CD14-positive monocyte (primary cell): ENCODE measurements at regions not wholly inside any gene's neighbourhood (a gene's known extent, or its start where the extent isn't known, plus 50 kb on each side); places are given as distances from the start of the nearest gene placed in this dataset.

Experiments used
- DNase-seq, 3 donors: peaks; one replicate each; pipeline ENCODE4 v3.0.0-alpha.2; 2011 to 2022
- H2AFZ ChIP-seq: 2 replicates; pipeline ENCODE4 v1.6.0; 2012; ENCODE audit warnings: mild to moderate bottlenecking, low read depth, low read length, inconsistent platforms; ENCODE audit not compliant: insufficient read depth, poor library complexity, severe bottlenecking
- H3K27ac ChIP-seq, 2 donors: 1 replicate in 1 of 2; 2 replicates in 1 of 2; pipeline ENCODE4 v1.5.1; 2012 to 2013; ENCODE audit warnings: low read length in 2 of 2, control low read depth in 1 of 2, inconsistent platforms in 1 of 2, low read depth in 1 of 2, mild to moderate bottlenecking in 1 of 2
- H3K27me3 ChIP-seq, 2 donors: one replicate each; pipeline versions ENCODE4 v1.6.0 to v1.6.1; 2011 to 2013; ENCODE audit warnings: low read length in 2 of 2; ENCODE audit not compliant: control insufficient read depth in 2 of 2, insufficient read depth in 2 of 2
- H3K36me3 ChIP-seq, 2 donors: replicated peaks in 1 of 2; 1 replicate in 1 of 2; 2 replicates in 1 of 2; pipeline versions ENCODE4 v1.5.1 to v1.6.1; 2012 to 2013; ENCODE audit warnings: low read length in 2 of 2, control low read depth in 1 of 2, inconsistent platforms in 1 of 2, mild to moderate bottlenecking in 1 of 2; ENCODE audit not compliant: insufficient read depth in 2 of 2, control insufficient read depth in 1 of 2
- H3K4me1 ChIP-seq, 2 donors: 1 replicate in 1 of 2; 2 replicates in 1 of 2; pipeline versions ENCODE4 v1.5.1 to v1.6.1; 2012 to 2013; ENCODE audit warnings: low read length in 2 of 2, control low read depth in 1 of 2, inconsistent platforms in 1 of 2, mild to moderate bottlenecking in 1 of 2, moderate library complexity in 1 of 2; ENCODE audit not compliant: insufficient read depth in 2 of 2, control insufficient read depth in 1 of 2
- H3K4me2 ChIP-seq: replicated peaks from 2 replicates; pipeline ENCODE3; 2012; ENCODE audit warnings: low read length, moderate library complexity, mild to moderate bottlenecking; ENCODE audit not compliant: poor library complexity, severe bottlenecking; ENCODE audit errors: extremely low read depth
- H3K4me3 ChIP-seq, 3 experiments: fragments of 200-600 bp in 1 of 3; sonication (generic) in 1 of 3; replicated peaks in 1 of 3; 1 replicate in 2 of 3; 2 replicates in 1 of 3; pipeline ENCODE4 v1.5.1; 2011 to 2013; ENCODE audit warnings: low read length in 3 of 3, mild to moderate bottlenecking in 3 of 3, control low read depth in 2 of 3, low read depth in 2 of 3, inconsistent platforms in 1 of 3, moderate library complexity in 1 of 3
- H3K79me2 ChIP-seq: 2 replicates; pipeline ENCODE4 v1.6.0; 2012; ENCODE audit warnings: mild to moderate bottlenecking, control low read depth, inconsistent platforms, low read length, moderate library complexity; ENCODE audit not compliant: insufficient read depth
- H3K9ac ChIP-seq: 2 replicates; pipeline ENCODE4 v1.6.0; 2017; ENCODE audit warnings: low read length, mild to moderate bottlenecking; ENCODE audit not compliant: insufficient read depth, poor library complexity, severe bottlenecking
- H3K9me3 ChIP-seq, 2 donors: replicated peaks in 1 of 2; 1 replicate in 1 of 2; 2 replicates in 1 of 2; pipeline versions ENCODE4 v1.5.1 to v1.6.1; 2012 to 2013; ENCODE audit warnings: low read length in 2 of 2, control low read depth in 1 of 2; ENCODE audit not compliant: control insufficient read depth in 1 of 2, insufficient read depth in 1 of 2
- H4K20me1 ChIP-seq: 2 replicates; pipeline ENCODE4 v1.6.0; 2012; ENCODE audit warnings: mild to moderate bottlenecking, low read length, control low read depth, moderate library complexity; ENCODE audit not compliant: insufficient read depth
- H3K27ac Mint-ChIP-seq, 7 donors: one replicate each; pipeline ENCODE4 v1.8.0; 2020; ENCODE audit warnings: mild to moderate bottlenecking in 7 of 7, mixed read lengths in 7 of 7, moderate library complexity in 6 of 7, inconsistent platforms in 2 of 7
- H3K27me3 Mint-ChIP-seq, 3 donors: one replicate each; pipeline ENCODE4 v1.8.0; 2021 to 2022; ENCODE audit warnings: low read depth in 3 of 3, mild to moderate bottlenecking in 3 of 3, mixed read lengths in 3 of 3, moderate library complexity in 3 of 3, inconsistent platforms in 1 of 3
- H3K36me3 Mint-ChIP-seq, 2 donors: one replicate each; pipeline ENCODE4 v1.8.0; 2020; ENCODE audit warnings: mixed read lengths in 2 of 2, inconsistent platforms in 1 of 2, mild to moderate bottlenecking in 1 of 2
- H3K4me1 Mint-ChIP-seq: one replicate; pipeline ENCODE4 v1.8.0; 2020; ENCODE audit warnings: mild to moderate bottlenecking, mixed read lengths
- H3K4me3 Mint-ChIP-seq, 2 donors: one replicate each; pipeline ENCODE4 v1.8.0; 2020; ENCODE audit warnings: mild to moderate bottlenecking in 2 of 2, mixed read lengths in 2 of 2, moderate library complexity in 1 of 2
- H3K9me3 Mint-ChIP-seq, 7 donors: one replicate each; pipeline ENCODE4 v1.8.0; 2020 to 2022; ENCODE audit warnings: mixed read lengths in 7 of 7, mild to moderate bottlenecking in 6 of 7, moderate library complexity in 6 of 7, inconsistent platforms in 2 of 7
- WGBS: methylation state at CpG from one replicate; pipeline ENCODE4 v1.1.5; 2013; ENCODE audit warnings: missing lambda C conversion rate; ENCODE audit not compliant: insufficient coverage; 5-methylcytosine and 5-hydroxymethylcytosine counted together
- intact Hi-C, 2 donors: fragments of 100-400 bp; cut with micrococcal nuclease; formaldehyde crosslinking; loops; one replicate each; pipeline versions ENCODE4 v1.15.0 to v1.15.1; 2023
- TF ChIP-seq, protein P1 (sequence below): fragments of 200-600 bp; IDR thresholded peaks from one replicate; pipeline ENCODE4 v1.8.0; 2022; ENCODE audit warnings: antibody characterized with exemption, mild to moderate bottlenecking

DNA sequence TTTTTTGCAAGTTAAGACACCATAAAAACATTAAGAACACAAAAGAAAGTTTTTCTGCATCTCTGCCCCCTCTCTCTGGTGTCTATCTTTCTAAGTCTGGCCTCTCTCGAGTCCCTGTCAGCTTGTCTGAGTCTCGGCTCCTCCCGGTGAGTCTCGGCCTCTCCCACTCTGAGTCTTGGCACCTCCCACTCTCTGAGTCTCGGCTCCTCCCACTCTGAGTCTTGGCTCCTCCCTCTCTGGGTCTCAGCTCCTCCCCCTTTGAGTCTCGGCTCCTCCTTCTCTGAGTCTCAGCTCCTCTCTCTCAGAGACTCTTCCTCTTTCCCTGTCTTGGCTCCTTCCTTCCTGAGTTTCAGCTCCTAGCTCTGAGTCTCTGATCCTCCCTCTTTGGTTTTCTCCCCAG lies 72.5 kb upstream of the AMPD3 start:
- Mint-ChIP-seq H3K4me1 (peaks cover 8% of the 10 kb centered on the region), H3K36me3 (no peaks in the 10 kb centered on the region), H3K4me3 (no peak overlapping the region), H3K27me3 (peaks cover under 1 to 11% (median 5%) of the 10 kb centered on the region in 3 donors), H3K9me3 (peaks cover 0 to 4% (median 2%) of the 10 kb centered on the region in 7 donors), H3K27ac (peak overlapping the region in 1 of 7 donors; percentile 67)
- Histone ChIP-seq H2AFZ (no peak overlapping the region), H3K36me3 (no peaks in the 10 kb centered on the region), H3K4me1 (peaks cover 2 to 10% of the 10 kb centered on the region in 2 donors), H3K27me3 (peaks cover 0 to 3% of the 10 kb centered on the region in 2 donors), H3K9me3 (no peaks in the 10 kb centered on the region), H3K4me3 (no peak overlapping the region), H3K9ac (no peak overlapping the region), H4K20me1 (no peaks in the 10 kb centered on the region), H3K79me2 (no peaks in the 10 kb centered on the region), H3K4me2 (no peak overlapping the region), H3K27ac (no peak overlapping the region)
- intact Hi-C loops: no loop called here
- 80% methylated on average over 5 of the region's 6 CpGs for WGBS
- TF ChIP-seq, protein P1, sequence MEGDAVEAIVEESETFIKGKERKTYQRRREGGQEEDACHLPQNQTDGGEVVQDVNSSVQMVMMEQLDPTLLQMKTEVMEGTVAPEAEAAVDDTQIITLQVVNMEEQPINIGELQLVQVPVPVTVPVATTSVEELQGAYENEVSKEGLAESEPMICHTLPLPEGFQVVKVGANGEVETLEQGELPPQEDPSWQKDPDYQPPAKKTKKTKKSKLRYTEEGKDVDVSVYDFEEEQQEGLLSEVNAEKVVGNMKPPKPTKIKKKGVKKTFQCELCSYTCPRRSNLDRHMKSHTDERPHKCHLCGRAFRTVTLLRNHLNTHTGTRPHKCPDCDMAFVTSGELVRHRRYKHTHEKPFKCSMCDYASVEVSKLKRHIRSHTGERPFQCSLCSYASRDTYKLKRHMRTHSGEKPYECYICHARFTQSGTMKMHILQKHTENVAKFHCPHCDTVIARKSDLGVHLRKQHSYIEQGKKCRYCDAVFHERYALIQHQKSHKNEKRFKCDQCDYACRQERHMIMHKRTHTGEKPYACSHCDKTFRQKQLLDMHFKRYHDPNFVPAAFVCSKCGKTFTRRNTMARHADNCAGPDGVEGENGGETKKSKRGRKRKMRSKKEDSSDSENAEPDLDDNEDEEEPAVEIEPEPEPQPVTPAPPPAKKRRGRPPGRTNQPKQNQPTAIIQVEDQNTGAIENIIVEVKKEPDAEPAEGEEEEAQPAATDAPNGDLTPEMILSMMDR: no peak
- peak in 2 of 3 donors; percentile 33 for DNase-seq

DNA sequence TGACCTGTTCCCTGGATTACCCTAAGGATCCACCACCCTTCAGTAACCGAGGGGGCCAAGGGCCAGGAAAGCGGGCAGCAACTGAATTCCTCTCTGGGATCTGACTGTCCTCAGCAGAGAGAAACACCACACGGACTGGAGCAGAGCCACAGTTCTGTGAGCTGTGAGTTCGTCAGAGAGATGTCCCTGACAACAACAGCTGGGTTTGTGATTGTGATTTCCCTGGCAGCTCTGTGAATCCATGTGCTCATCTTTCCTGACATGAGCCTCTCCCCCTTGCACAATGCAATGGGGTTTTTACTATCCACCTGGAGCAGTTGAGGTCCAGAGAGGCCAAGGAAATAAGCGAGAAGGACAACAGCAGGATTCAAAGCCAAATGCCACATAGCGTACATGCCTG lies 69.4 kb upstream of the AMPD3 start:
- TF ChIP-seq, protein P1: no peak
- Histone ChIP-seq H4K20me1 (no peaks in the 10 kb centered on the region), H3K9me3 (no peaks in the 10 kb centered on the region), H3K27ac (no peak overlapping the region), H3K4me2 (no peak overlapping the region), H3K4me1 (peaks cover 0 to 7% of the 10 kb centered on the region in 2 donors), H3K9ac (no peak overlapping the region), H3K27me3 (peaks cover 0 to 3% of the 10 kb centered on the region in 2 donors), H2AFZ (no peak overlapping the region), H3K36me3 (no peaks in the 10 kb centered on the region), H3K79me2 (no peaks in the 10 kb centered on the region), H3K4me3 (no peak overlapping the region)
- H3K9me3 Mint-ChIP-seq: peaks cover 0 to 5% (median 2%) of the 10 kb centered on the region in 7 donors
- WGBS: 98% methylated on average over 6 of the region's 6 CpGs
- no peak overlapping the region for H3K4me3 Mint-ChIP-seq
- no peak for DNase-seq
- peaks cover 7% of the 10 kb centered on the region for H3K4me1 Mint-ChIP-seq
- H3K27ac Mint-ChIP-seq: no peak overlapping the region
- H3K27me3 Mint-ChIP-seq: peaks cover 3 to 16% (median 10%) of the 10 kb centered on the region in 3 donors
- no peaks in the 10 kb centered on the region for H3K36me3 Mint-ChIP-seq
- intact Hi-C loops: no loop called here
